ENCODE measurements at regions not wholly inside any gene's neighbourhood (a gene's known extent, or its start where the extent isn't known, plus 50 kb on each side); places are given as distances from the start of the nearest gene placed in this dataset.
"Not testable (repeated sequence)": the region's sequence is repeated elsewhere in the genome, so short reads cannot be mapped to it uniquely, and the experiment has no call there.

DNA sequence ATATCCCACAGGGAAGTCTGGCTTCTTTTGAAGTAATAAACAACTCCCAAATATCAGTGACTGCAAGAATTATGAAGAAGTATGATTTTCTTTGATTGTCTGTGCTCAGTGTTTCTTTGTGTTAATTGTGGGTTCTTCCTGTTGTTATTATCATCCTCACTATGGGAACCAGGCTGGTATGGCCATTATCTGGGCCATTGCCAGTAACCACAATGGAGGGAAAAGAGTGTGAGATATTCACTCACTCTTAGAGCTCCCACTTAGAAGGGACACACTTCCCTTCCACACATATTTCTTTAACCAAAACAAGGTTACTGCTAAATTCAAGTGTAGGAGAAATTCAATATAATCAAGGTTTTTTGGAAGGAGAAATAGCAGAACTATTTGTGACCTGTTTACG, 503.7 kb downstream of the SLC6A15 start:
- Histone ChIP-seq H3K27ac (no peak overlapping the region), H3K36me3 (replicated peaks) (no peaks in the 10 kb centered on the region), H3K4me3 (ENCODE audit: low read depth, low read length) (no peak overlapping the region), H3K27me3 (replicated peaks) (no peaks in the 10 kb centered on the region)
- in situ Hi-C loops (cut with HindIII; ENCODE audit: low pct_ligation_motif_present, low sequenced_read_pairs) = no loop called here
- DNase-seq = peak; percentile 32
- TF ChIP-seq, protein P1, sequence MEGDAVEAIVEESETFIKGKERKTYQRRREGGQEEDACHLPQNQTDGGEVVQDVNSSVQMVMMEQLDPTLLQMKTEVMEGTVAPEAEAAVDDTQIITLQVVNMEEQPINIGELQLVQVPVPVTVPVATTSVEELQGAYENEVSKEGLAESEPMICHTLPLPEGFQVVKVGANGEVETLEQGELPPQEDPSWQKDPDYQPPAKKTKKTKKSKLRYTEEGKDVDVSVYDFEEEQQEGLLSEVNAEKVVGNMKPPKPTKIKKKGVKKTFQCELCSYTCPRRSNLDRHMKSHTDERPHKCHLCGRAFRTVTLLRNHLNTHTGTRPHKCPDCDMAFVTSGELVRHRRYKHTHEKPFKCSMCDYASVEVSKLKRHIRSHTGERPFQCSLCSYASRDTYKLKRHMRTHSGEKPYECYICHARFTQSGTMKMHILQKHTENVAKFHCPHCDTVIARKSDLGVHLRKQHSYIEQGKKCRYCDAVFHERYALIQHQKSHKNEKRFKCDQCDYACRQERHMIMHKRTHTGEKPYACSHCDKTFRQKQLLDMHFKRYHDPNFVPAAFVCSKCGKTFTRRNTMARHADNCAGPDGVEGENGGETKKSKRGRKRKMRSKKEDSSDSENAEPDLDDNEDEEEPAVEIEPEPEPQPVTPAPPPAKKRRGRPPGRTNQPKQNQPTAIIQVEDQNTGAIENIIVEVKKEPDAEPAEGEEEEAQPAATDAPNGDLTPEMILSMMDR (IDR thresholded peaks at IDR 0.05; ENCODE audit: low read depth, low read length, missing control alignments) = no peak

DNA sequence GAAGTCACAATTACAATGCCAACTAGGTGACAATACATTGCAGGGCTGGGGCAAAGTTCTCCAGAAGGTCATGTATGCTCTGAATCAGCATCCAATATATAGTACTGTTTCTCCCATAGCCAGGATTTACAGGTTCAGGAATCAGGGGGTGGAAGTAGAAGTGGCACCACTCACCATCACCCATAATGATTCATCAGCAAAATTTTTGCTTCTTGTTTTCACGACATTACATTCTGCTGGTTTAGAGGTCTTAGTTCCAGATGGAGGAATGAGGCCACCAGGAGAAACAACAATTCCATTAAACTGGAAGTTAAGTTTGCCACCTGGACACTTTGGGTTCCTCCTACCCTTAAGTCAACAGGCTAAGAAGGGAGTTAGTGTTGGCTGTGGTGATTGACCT, 505.9 kb downstream of the SLC6A15 start:
- DNase-seq; in situ Hi-C loops (cut with HindIII; ENCODE audit: low pct_ligation_motif_present, low sequenced_read_pairs); H3K27me3 ChIP-seq (replicated peaks); H3K4me3 ChIP-seq (ENCODE audit: low read depth, low read length); H3K36me3 ChIP-seq (replicated peaks); H3K27ac ChIP-seq: not testable (repeated sequence)

DNA sequence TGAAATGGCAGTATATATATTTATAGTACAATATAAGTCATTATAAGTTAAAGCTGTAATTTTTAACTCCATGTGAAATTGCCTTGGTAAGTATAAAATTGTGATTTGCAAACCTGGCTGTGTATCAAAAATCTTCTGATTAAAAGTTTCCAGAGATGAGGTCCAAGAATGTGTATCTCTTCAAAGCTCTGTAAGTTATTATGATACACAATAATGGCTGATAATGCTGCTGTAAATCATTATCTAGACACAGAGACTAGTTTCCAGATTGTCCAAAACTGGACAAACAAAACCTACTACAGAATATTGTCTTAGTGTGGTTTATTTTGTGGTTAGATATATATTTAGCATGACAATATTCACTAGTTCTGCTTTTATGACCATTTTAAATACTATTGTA, 514.8 kb downstream of the SLC6A15 start:
- in situ Hi-C loops (cut with HindIII; ENCODE audit: low pct_ligation_motif_present, low sequenced_read_pairs) = no loop called here
- no peak overlapping the region for H3K4me3 ChIP-seq (ENCODE audit: low read depth, low read length)
- TF ChIP-seq, protein P1 (IDR thresholded peaks at IDR 0.05; ENCODE audit: low read depth, low read length, missing control alignments) = no peak
- H3K27ac ChIP-seq = no peak overlapping the region
- H3K36me3 ChIP-seq (replicated peaks) = no peaks in the 10 kb centered on the region
- DNase-seq = no peak
- H3K27me3 ChIP-seq (replicated peaks) = no peaks in the 10 kb centered on the region

DNA sequence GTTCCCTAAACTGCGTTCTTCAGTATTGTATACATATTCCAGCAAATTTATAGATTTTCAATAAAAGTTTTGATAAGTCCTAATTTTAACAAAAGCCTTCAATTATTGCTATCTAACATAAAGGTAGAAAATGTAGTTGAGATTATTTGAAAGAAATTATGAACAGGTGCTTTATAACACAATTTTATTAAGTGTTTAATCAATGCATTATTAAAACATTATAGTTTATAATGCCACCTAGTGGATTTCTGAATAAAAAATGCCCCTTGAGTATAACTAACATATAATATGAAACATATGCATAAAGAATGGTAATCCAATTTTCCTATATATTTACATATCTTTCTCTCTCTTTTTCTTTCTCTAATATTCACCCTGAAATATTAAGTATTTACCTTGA, 515.3 kb downstream of the SLC6A15 start:
- no peak for DNase-seq
- Histone ChIP-seq H3K36me3 (replicated peaks) (no peaks in the 10 kb centered on the region), H3K27me3 (replicated peaks) (no peaks in the 10 kb centered on the region), H3K27ac (no peak overlapping the region), H3K4me3 (ENCODE audit: low read depth, low read length) (no peak overlapping the region)
- TF ChIP-seq, protein P1 (IDR thresholded peaks at IDR 0.05; ENCODE audit: low read depth, low read length, missing control alignments) = no peak
- in situ Hi-C loops (cut with HindIII; ENCODE audit: low pct_ligation_motif_present, low sequenced_read_pairs) = no loop called here

DNA sequence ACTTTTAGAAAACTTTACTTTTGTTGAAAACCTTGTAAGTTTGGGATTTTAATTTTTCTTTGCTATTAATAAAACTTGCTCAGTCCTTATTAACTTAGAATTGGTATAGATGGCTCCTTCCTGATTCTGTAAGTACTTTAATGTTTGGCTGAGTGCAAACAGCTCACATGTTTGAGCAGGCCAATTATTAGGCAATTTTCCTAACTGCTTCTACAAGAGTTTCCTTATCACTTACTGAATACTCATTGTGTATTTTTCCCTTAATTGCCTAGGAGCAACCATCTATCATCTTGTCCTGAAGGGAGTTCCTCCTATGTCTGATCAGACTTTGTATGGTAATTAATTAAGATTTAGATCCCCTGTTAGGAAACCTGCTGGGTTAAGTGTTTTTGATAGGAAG, 521.4 kb downstream of the SLC6A15 start:
- in situ Hi-C loops (cut with HindIII; ENCODE audit: low pct_ligation_motif_present, low sequenced_read_pairs); H3K27me3 ChIP-seq (replicated peaks); H3K27ac ChIP-seq; H3K4me3 ChIP-seq (ENCODE audit: low read depth, low read length); H3K36me3 ChIP-seq (replicated peaks); DNase-seq: not testable (repeated sequence)

DNA sequence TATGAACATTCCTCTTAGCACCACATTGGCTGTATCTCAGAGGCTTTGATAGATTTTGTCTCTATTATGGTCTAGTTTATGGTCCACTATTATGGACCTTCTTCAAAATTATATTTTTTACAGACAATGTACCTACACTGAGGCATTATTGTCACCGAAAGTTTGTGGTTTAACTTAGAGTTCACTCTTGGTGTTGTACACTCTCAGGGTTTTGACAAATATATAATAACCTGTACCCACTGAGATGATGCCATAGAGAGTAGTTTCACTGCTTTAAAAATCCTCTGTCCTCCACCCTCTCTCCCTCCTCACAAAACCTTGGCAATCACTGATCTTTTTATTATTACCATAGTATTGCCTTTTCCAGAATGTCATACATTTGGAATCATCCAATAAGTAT, 528.2 kb downstream of the SLC6A15 start:
- DNase-seq = no peak
- H3K36me3 ChIP-seq (replicated peaks) = no peaks in the 10 kb centered on the region

DNA sequence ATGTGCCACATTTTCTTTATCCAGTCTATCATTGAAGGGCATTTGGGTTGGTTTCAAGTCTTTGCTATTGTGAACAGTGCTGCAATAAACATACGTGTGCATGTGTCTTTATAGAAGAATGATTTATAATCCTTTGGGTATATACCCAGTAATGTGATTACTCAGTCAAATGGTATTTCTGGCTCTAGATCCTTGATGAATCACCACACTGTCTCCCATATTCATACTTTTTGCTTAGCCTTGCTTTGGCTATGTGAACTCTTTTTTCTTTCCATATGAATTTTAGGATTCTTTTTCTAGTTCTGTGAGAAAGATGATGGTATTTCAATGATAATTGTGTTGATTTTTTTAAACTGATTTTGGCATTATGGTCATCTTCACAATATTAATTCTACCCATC, 530.1 kb downstream of the SLC6A15 start:
- H3K36me3 ChIP-seq (replicated peaks); H3K27ac ChIP-seq; H3K27me3 ChIP-seq (replicated peaks); H3K4me3 ChIP-seq (ENCODE audit: low read depth, low read length); in situ Hi-C loops (cut with HindIII; ENCODE audit: low pct_ligation_motif_present, low sequenced_read_pairs): not testable (repeated sequence)
- peak; percentile 77 for DNase-seq

More for the DNA sequence above, 528.2 kb downstream of the SLC6A15 start:
- Histone ChIP-seq H3K27me3 (replicated peaks) (no peaks in the 10 kb centered on the region), H3K27ac (no peak overlapping the region), H3K4me3 (ENCODE audit: low read depth, low read length) (no peak overlapping the region)
- in situ Hi-C loops (cut with HindIII; ENCODE audit: low pct_ligation_motif_present, low sequenced_read_pairs) = no loop called here
- TF ChIP-seq, protein P1 (IDR thresholded peaks at IDR 0.05; ENCODE audit: low read depth, low read length, missing control alignments) = no peak
